H9 (cell line): ENCODE measurements at regions not wholly inside any gene's neighbourhood (a gene's known extent, or its start where the extent isn't known, plus 50 kb on each side); places are given as distances from the start of the nearest gene placed in this dataset.

Source experiments
- DNase-seq: peaks from one replicate; pipeline ENCODE4 v3.0.0-alpha.2; 2017
- H2AFZ ChIP-seq: one replicate; pipeline ENCODE4 v1.6.1; 2013; ENCODE audit warnings: mild to moderate bottlenecking, low read length, control low read depth, moderate library complexity
- H2AK5ac ChIP-seq: 2 replicates; pipeline ENCODE4 v1.6.1; 2013; ENCODE audit warnings: low read length, control low read depth, mixed read lengths; ENCODE audit not compliant: insufficient read length
- H2BK120ac ChIP-seq: one replicate; pipeline ENCODE4 v1.6.1; 2013; ENCODE audit warnings: low read depth, mild to moderate bottlenecking, low read length, control low read depth, inconsistent platforms; ENCODE audit not compliant: poor library complexity, severe bottlenecking
- H2BK12ac ChIP-seq: 2 replicates; pipeline ENCODE4 v1.6.1; 2013; ENCODE audit warnings: low read length, control low read depth, mixed read lengths, low read depth; ENCODE audit not compliant: insufficient read length
- H2BK15ac ChIP-seq: 2 replicates; pipeline ENCODE4 v1.6.1; 2013; ENCODE audit warnings: low read depth, low read length, control low read depth
- H2BK20ac ChIP-seq: one replicate; pipeline ENCODE4 v1.6.1; 2013; ENCODE audit warnings: low read depth, mild to moderate bottlenecking, low read length, control low read depth, inconsistent platforms; ENCODE audit not compliant: poor library complexity, severe bottlenecking
- H2BK5ac ChIP-seq: 2 replicates; pipeline ENCODE4 v1.6.1; 2013; ENCODE audit warnings: low read length, control low read depth, mixed read lengths; ENCODE audit not compliant: insufficient read length
- H3K14ac ChIP-seq: 2 replicates; pipeline ENCODE4 v1.6.1; 2013; ENCODE audit warnings: low read length, control low read depth; ENCODE audit not compliant: insufficient read depth
- H3K18ac ChIP-seq: 2 replicates; pipeline ENCODE4 v1.6.1; 2013; ENCODE audit warnings: low read depth, mild to moderate bottlenecking, mixed read lengths, low read length, control low read depth; ENCODE audit not compliant: insufficient read length
- H3K23ac ChIP-seq: 2 replicates; pipeline ENCODE4 v1.6.1; 2013; ENCODE audit warnings: low read length, control low read depth, mixed read lengths, low read depth; ENCODE audit not compliant: insufficient read length
- H3K23me2 ChIP-seq: 2 replicates; pipeline ENCODE4 v1.6.1; 2013; ENCODE audit warnings: low read depth, mild to moderate bottlenecking, mixed read lengths, low read length, control low read depth; ENCODE audit not compliant: insufficient read length, poor library complexity, severe bottlenecking
- H3K27ac ChIP-seq: 2 replicates; pipeline ENCODE4 v1.5.1; 2013; ENCODE audit warnings: low read length, control low read depth, mixed read lengths, low read depth; ENCODE audit not compliant: insufficient read length
- H3K27me3 ChIP-seq: 2 replicates; pipeline ENCODE4 v1.6.1; 2013; ENCODE audit warnings: low read length, control low read depth, inconsistent platforms; ENCODE audit not compliant: insufficient read depth
- H3K4ac ChIP-seq: 2 replicates; pipeline ENCODE4 v1.6.1; 2013; ENCODE audit warnings: low read depth, mild to moderate bottlenecking, control low read depth, inconsistent platforms, low read length, moderate library complexity
- H3K4me1 ChIP-seq: 2 replicates; pipeline ENCODE4 v1.6.1; 2013; ENCODE audit warnings: low read length, control low read depth, inconsistent platforms; ENCODE audit not compliant: insufficient read depth
- H3K4me2 ChIP-seq: 2 replicates; pipeline ENCODE4 v1.6.1; 2013; ENCODE audit warnings: low read length, control low read depth, mixed read lengths; ENCODE audit not compliant: insufficient read length, insufficient read depth
- H3K56ac ChIP-seq: 2 replicates; pipeline ENCODE4 v1.6.1; 2013; ENCODE audit warnings: low read depth, mild to moderate bottlenecking, mixed read lengths, low read length, control low read depth; ENCODE audit not compliant: insufficient read length
- H3K79me1 ChIP-seq: 2 replicates; pipeline ENCODE4 v1.6.1; 2013; ENCODE audit warnings: low read depth, mild to moderate bottlenecking, moderate library complexity, low read length, control low read depth, inconsistent platforms; ENCODE audit not compliant: insufficient read depth, poor library complexity, severe bottlenecking
- H3K79me2 ChIP-seq: 2 replicates; pipeline ENCODE4 v1.6.1; 2013; ENCODE audit warnings: low read length, control low read depth, inconsistent platforms; ENCODE audit not compliant: insufficient read depth
- H3K9ac ChIP-seq: 2 replicates; pipeline ENCODE4 v1.6.1; 2013; ENCODE audit warnings: low read length, control low read depth, mixed read lengths; ENCODE audit not compliant: insufficient read length; ENCODE audit errors: extremely low read depth
- H3K9me3 ChIP-seq: one replicate; pipeline ENCODE4 v1.6.1; 2013; ENCODE audit warnings: low read depth, low read length, inconsistent platforms; ENCODE audit not compliant: control insufficient read depth
- H3T11ph ChIP-seq: one replicate; pipeline ENCODE4 v1.6.1; 2013; ENCODE audit warnings: mild to moderate bottlenecking, low read length, control low read depth, inconsistent platforms
- H4K20me1 ChIP-seq: one replicate; pipeline ENCODE4 v1.6.1; 2013; ENCODE audit not compliant: control insufficient read depth, insufficient read length, insufficient read depth
- H4K5ac ChIP-seq: 2 replicates; pipeline ENCODE4 v1.6.1; 2013; ENCODE audit warnings: low read depth, mild to moderate bottlenecking, mixed read lengths, low read length, control low read depth; ENCODE audit not compliant: insufficient read length
- H4K8ac ChIP-seq: replicated peaks from 2 replicates; pipeline ENCODE4 v1.6.1; 2013; ENCODE audit warnings: low read length, control low read depth, mixed read lengths, low read depth; ENCODE audit not compliant: insufficient read length
- H4K91ac ChIP-seq: 2 replicates; pipeline ENCODE4 v1.6.1; 2013; ENCODE audit warnings: low read depth, mild to moderate bottlenecking, moderate library complexity, mixed read lengths, low read length, control low read depth; ENCODE audit not compliant: insufficient read length
- H3K27ac Mint-ChIP-seq, 3 experiments: 2 replicates in 2 of 3; 3 replicates in 1 of 3; pipeline ENCODE4 v1.8.0; 2020 to 2021; ENCODE audit warnings: mixed read lengths in 3 of 3, mild to moderate bottlenecking in 1 of 3, moderate library complexity in 1 of 3
- H3K27me3 Mint-ChIP-seq: 2 replicates; pipeline ENCODE4 v1.8.0; 2021; ENCODE audit warnings: low read depth, mild to moderate bottlenecking, moderate library complexity, mixed read lengths
- H3K36me3 Mint-ChIP-seq, 3 experiments: 2 replicates in 2 of 3; 3 replicates in 1 of 3; pipeline ENCODE4 v1.8.0; 2020 to 2021; ENCODE audit warnings: low read depth in 3 of 3, mixed read lengths in 3 of 3; ENCODE audit not compliant: insufficient read depth in 1 of 3
- H3K4me1 Mint-ChIP-seq, 2 experiments: 2 replicates each; pipeline ENCODE4 v1.8.0; 2020; ENCODE audit warnings: mixed read lengths in 2 of 2
- H3K4me3 Mint-ChIP-seq, 2 experiments: 2 replicates in 1 of 2; 3 replicates in 1 of 2; pipeline ENCODE4 v1.8.0; 2020 to 2021; ENCODE audit warnings: mild to moderate bottlenecking in 2 of 2, mixed read lengths in 2 of 2, moderate library complexity in 1 of 2
- H3K9me3 Mint-ChIP-seq, 2 experiments: 2 replicates in 1 of 2; 3 replicates in 1 of 2; pipeline ENCODE4 v1.8.0; 2020; ENCODE audit warnings: mild to moderate bottlenecking in 2 of 2, mixed read lengths in 2 of 2, moderate library complexity in 1 of 2
- WGBS: extraction: QIAGEN DNeasy Blood & Tissue Kit; methylation state at CpG from one replicate; pipeline ENCODE4 v1.1.7; 2013; ENCODE audit warnings: missing lambda C conversion rate, low lambda C conversion rate, mixed read lengths; ENCODE audit not compliant: insufficient read length; ENCODE audit errors: extremely low coverage; 5-methylcytosine and 5-hydroxymethylcytosine counted together
- TF ChIP-seq, protein P1 (sequence below): fragments of 200-600 bp; sonication (generic); conservative IDR thresholded peaks from 3 replicates; pipeline ENCODE4 v1.8.0; 2021; ENCODE audit warnings: antibody characterized with exemption, mild to moderate bottlenecking

DNA sequence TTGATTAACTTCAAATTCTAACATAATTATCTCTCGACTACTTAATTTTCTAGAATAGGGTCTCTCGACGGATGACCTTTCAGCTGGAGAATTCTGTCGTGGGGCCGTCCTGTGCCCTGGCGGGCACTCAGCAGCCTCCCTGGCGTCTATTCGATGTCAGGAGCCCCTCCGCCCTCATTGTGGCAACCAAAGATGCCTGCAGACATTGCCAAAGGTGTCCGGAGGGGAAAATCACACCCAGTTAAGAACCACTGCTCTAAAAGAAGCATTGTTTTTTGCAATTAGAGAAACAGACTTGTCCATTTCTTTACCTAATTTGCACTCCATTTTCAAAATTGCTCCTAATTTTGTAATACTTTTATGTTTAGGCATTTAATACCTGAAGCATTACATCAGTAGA lies 79.2 kb upstream of the ARHGEF7 start:
- no peak overlapping the region for H2AK5ac ChIP-seq
- no peak overlapping the region for H2BK5ac ChIP-seq
- H4K8ac ChIP-seq = no peak overlapping the region
- H3T11ph ChIP-seq = no peak overlapping the region
- H3K79me2 ChIP-seq = no peaks in the 10 kb centered on the region
- H2BK15ac ChIP-seq = no peak overlapping the region
- no peak overlapping the region for H3K14ac ChIP-seq
- Mint-ChIP-seq H3K4me3 (no peak overlapping the region), H3K27me3 (peaks cover 8% of the 10 kb centered on the region; the same call in 1 of the 2 replicates), H3K27ac (no peak overlapping the region), H3K36me3 (no peaks in the 10 kb centered on the region), H3K4me1 (peaks cover 5% of the 10 kb centered on the region in 2 experiments), H3K9me3 (no peaks in the 10 kb centered on the region; a peak in 1 of 5 replicates)
- H3K9ac ChIP-seq = no peak overlapping the region
- H3K23ac ChIP-seq = no peak overlapping the region
- WGBS = no CpG with 5 or more reads among the region's 10 CpGs
- no peak overlapping the region for H4K5ac ChIP-seq
- H3K56ac ChIP-seq = no peak overlapping the region
- H3K27me3 ChIP-seq = no peaks in the 10 kb centered on the region
- no peak overlapping the region for H2AFZ ChIP-seq
- no peak overlapping the region for H4K91ac ChIP-seq
- no peaks in the 10 kb centered on the region for H3K79me1 ChIP-seq
- H3K27ac ChIP-seq = no peak overlapping the region
- no peak overlapping the region for H3K4ac ChIP-seq
- no peak overlapping the region for H2BK120ac ChIP-seq
- TF ChIP-seq, protein P1, sequence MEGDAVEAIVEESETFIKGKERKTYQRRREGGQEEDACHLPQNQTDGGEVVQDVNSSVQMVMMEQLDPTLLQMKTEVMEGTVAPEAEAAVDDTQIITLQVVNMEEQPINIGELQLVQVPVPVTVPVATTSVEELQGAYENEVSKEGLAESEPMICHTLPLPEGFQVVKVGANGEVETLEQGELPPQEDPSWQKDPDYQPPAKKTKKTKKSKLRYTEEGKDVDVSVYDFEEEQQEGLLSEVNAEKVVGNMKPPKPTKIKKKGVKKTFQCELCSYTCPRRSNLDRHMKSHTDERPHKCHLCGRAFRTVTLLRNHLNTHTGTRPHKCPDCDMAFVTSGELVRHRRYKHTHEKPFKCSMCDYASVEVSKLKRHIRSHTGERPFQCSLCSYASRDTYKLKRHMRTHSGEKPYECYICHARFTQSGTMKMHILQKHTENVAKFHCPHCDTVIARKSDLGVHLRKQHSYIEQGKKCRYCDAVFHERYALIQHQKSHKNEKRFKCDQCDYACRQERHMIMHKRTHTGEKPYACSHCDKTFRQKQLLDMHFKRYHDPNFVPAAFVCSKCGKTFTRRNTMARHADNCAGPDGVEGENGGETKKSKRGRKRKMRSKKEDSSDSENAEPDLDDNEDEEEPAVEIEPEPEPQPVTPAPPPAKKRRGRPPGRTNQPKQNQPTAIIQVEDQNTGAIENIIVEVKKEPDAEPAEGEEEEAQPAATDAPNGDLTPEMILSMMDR = no peak
- H3K23me2 ChIP-seq = no peaks in the 10 kb centered on the region
- DNase-seq = no peak
- no peak overlapping the region for H2BK12ac ChIP-seq
- no peaks in the 10 kb centered on the region; the same call in 1 of the 2 replicates for H3K4me1 ChIP-seq
- H3K4me2 ChIP-seq = no peak overlapping the region
- no peak overlapping the region for H2BK20ac ChIP-seq
- no peaks in the 10 kb centered on the region for H3K9me3 ChIP-seq
- H4K20me1 ChIP-seq = no peaks in the 10 kb centered on the region
- no peak overlapping the region for H3K18ac ChIP-seq
